Glutamatergic neuron (in vitro differentiated cells): ENCODE measurements at regions not wholly inside any gene's neighbourhood (a gene's known extent, or its start where the extent isn't known, plus 50 kb on each side); places are given as distances from the start of the nearest gene placed in this dataset.

ENCODE experiments used
- DNase-seq: peaks from one replicate; pipeline ENCODE4 v3.0.0; 2022
- H3K27ac Mint-ChIP-seq: one replicate; pipeline ENCODE4 v1.8.0; 2020; ENCODE audit warnings: mild to moderate bottlenecking, mixed read lengths, inconsistent platforms; ENCODE audit not compliant: unreplicated experiment
- H3K27me3 Mint-ChIP-seq: one replicate; pipeline ENCODE4 v1.8.0; 2020; ENCODE audit warnings: mild to moderate bottlenecking, moderate library complexity, mixed read lengths, inconsistent platforms; ENCODE audit not compliant: unreplicated experiment
- H3K36me3 Mint-ChIP-seq: one replicate; pipeline ENCODE4 v1.8.0; 2020; ENCODE audit warnings: mild to moderate bottlenecking, mixed read lengths, inconsistent platforms; ENCODE audit not compliant: unreplicated experiment
- H3K4me1 Mint-ChIP-seq: one replicate; pipeline ENCODE4 v1.8.0; 2020; ENCODE audit warnings: mild to moderate bottlenecking, low read depth, mixed read lengths, inconsistent platforms; ENCODE audit not compliant: unreplicated experiment
- H3K4me3 Mint-ChIP-seq: one replicate; pipeline ENCODE4 v1.8.0; 2020; ENCODE audit warnings: mild to moderate bottlenecking, mixed read lengths, inconsistent platforms; ENCODE audit not compliant: unreplicated experiment
- H3K9me3 Mint-ChIP-seq: one replicate; pipeline ENCODE4 v1.8.0; 2020; ENCODE audit warnings: mild to moderate bottlenecking, moderate library complexity, mixed read lengths, inconsistent platforms; ENCODE audit not compliant: unreplicated experiment
- CTCF ChIP-seq: fragments of 200-600 bp; sonication (generic); IDR thresholded peaks from one replicate; pipeline ENCODE4 v1.5.0; 2021; ENCODE audit not compliant: partially characterized antibody, unreplicated experiment

GRCh38 chr7:96402913-96403312, 81.0 kb upstream of the SLC25A13 start:
- H3K9me3 Mint-ChIP-seq: no peaks in the 10 kb centered on the region
- DNase-seq: no peak
- no peaks in the 10 kb centered on the region for H3K4me1 Mint-ChIP-seq
- H3K27ac Mint-ChIP-seq: no peak overlapping the region
- H3K4me3 Mint-ChIP-seq: no peak overlapping the region
- H3K36me3 Mint-ChIP-seq: no peaks in the 10 kb centered on the region
- no peaks in the 10 kb centered on the region for H3K27me3 Mint-ChIP-seq
- no peak for TF ChIP-seq CTCF

GRCh38 chr7:96401200-96401599, 79.3 kb upstream of the SLC25A13 start:
- no peak for TF ChIP-seq CTCF
- Mint-ChIP-seq H3K4me3 (no peak overlapping the region), H3K27ac (no peak overlapping the region), H3K4me1 (no peaks in the 10 kb centered on the region), H3K36me3 (no peaks in the 10 kb centered on the region), H3K9me3 (no peaks in the 10 kb centered on the region), H3K27me3 (no peaks in the 10 kb centered on the region)
- DNase-seq: no peak

- Mint-ChIP-seq H3K36me3 (no peaks in the 10 kb centered on the region), H3K4me1 (no peaks in the 10 kb centered on the region), H3K27ac (no peak overlapping the region), H3K27me3 (no peaks in the 10 kb centered on the region), H3K4me3 (no peak overlapping the region), H3K9me3 (no peaks in the 10 kb centered on the region)
- no peak for TF ChIP-seq CTCF
- no peak for DNase-seq
Observed at GRCh38 chr7:96400518-96400917, 78.6 kb upstream of the SLC25A13 start.

- no peak overlapping the region for H3K4me3 Mint-ChIP-seq
- H3K4me1 Mint-ChIP-seq: no peaks in the 10 kb centered on the region
- no peak overlapping the region for H3K27ac Mint-ChIP-seq
- H3K9me3 Mint-ChIP-seq: no peaks in the 10 kb centered on the region
- no peak for DNase-seq
- no peak for TF ChIP-seq CTCF
- no peaks in the 10 kb centered on the region for H3K27me3 Mint-ChIP-seq
- no peaks in the 10 kb centered on the region for H3K36me3 Mint-ChIP-seq
Observed at GRCh38 chr7:96400001-96400400, 78.1 kb upstream of the SLC25A13 start.

- Mint-ChIP-seq H3K27me3 (no peaks in the 10 kb centered on the region), H3K27ac (no peak overlapping the region), H3K9me3 (no peaks in the 10 kb centered on the region), H3K4me1 (no peaks in the 10 kb centered on the region), H3K36me3 (no peaks in the 10 kb centered on the region), H3K4me3 (no peak overlapping the region)
- TF ChIP-seq CTCF: no peak
- DNase-seq: no peak
Observed at GRCh38 chr7:96397936-96398598, 76.2 kb upstream of the SLC25A13 start.
